ENCODE measurements at regions not wholly inside any gene's neighbourhood (a gene's known extent, or its start where the extent isn't known, plus 50 kb on each side); places are given as distances from the start of the nearest gene placed in this dataset.

- TF ChIP-seq, protein P1, sequence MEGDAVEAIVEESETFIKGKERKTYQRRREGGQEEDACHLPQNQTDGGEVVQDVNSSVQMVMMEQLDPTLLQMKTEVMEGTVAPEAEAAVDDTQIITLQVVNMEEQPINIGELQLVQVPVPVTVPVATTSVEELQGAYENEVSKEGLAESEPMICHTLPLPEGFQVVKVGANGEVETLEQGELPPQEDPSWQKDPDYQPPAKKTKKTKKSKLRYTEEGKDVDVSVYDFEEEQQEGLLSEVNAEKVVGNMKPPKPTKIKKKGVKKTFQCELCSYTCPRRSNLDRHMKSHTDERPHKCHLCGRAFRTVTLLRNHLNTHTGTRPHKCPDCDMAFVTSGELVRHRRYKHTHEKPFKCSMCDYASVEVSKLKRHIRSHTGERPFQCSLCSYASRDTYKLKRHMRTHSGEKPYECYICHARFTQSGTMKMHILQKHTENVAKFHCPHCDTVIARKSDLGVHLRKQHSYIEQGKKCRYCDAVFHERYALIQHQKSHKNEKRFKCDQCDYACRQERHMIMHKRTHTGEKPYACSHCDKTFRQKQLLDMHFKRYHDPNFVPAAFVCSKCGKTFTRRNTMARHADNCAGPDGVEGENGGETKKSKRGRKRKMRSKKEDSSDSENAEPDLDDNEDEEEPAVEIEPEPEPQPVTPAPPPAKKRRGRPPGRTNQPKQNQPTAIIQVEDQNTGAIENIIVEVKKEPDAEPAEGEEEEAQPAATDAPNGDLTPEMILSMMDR (IDR thresholded peaks at IDR 0.05), result no peak
- intact Hi-C loops (cut with DNase I, micrococcal nuclease), result no loop called here
- no peak for DNase-seq
- no peaks in the 10 kb centered on the region for H3K36me3 ChIP-seq (ENCODE audit: low read depth)
- no peak overlapping the region for H3K4me3 ChIP-seq
- ATAC-seq, result no peak
- H3K4me1 ChIP-seq (ENCODE audit: low read depth), result no peaks in the 10 kb centered on the region
- no peaks in the 10 kb centered on the region for H3K9me3 ChIP-seq
These were observed 130.8 kb upstream of the ID2 start for GRCh38 chr2:8550937-8551621.

DNA sequence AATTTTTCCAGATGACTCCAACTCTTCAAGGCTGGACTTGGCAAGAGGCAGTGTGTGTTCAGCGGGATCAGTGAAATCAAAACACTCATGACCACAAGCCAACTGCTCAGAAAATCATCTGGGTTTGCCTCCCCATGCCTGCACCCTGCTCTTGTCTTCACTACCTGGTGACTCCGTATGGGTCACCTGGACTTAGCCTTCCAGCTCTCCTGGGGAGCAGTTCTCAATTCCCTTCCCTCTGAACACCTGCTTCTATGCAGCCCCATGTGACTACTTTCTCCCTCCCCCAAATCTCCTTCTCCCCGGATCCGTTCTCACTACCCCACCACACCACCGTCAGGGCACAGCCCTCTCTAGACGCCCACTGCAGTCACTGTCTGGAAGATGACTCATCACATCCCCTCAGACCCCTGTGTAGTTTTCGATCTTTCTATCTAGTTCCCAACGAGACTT lies 130.2 kb upstream of the ID2 start:
- intact Hi-C loops (cut with DNase I, micrococcal nuclease), result no loop called here
- TF ChIP-seq, protein P1 (IDR thresholded peaks at IDR 0.05), result no peak
- no peaks in the 10 kb centered on the region for H3K36me3 ChIP-seq (ENCODE audit: low read depth)
- H3K4me3 ChIP-seq, result no peak overlapping the region
- ATAC-seq (peak; percentile 20), DNase-seq (no peak)
- no peaks in the 10 kb centered on the region for H3K9me3 ChIP-seq
- H3K4me1 ChIP-seq (ENCODE audit: low read depth), result no peaks in the 10 kb centered on the region

DNA sequence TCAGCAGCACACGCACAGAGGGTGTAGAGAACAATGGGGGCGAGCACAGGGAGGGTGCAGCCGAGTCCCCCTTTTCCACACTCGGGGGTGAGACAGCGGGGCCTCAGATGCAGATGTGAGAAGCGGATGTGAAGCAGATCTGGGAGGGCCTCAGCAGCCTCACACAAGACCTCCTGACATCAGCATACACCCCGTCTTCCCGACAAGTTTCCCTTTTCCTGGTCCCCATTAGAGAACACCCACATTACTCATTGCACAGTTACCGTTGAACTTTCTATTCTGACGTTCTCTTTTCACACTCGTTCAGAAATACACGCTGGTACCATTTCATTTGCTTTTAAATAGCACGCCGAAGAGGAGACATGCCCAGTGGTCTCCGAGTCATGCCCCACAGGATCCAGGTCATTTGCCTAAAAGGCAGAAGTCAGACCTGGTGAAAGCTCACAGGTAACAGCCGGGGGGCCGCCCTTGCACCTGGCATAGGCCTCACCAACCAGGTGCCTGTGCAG lies 129.5 kb upstream of the ID2 start:
- Histone ChIP-seq H3K4me1 (ENCODE audit: low read depth) (no peaks in the 10 kb centered on the region), H3K9me3 (no peaks in the 10 kb centered on the region), H3K36me3 (ENCODE audit: low read depth) (no peaks in the 10 kb centered on the region), H3K4me3 (no peak overlapping the region)
- TF ChIP-seq, protein P1 (IDR thresholded peaks at IDR 0.05), result no peak
- ATAC-seq, result peak; percentile 15
- intact Hi-C loops (cut with DNase I, micrococcal nuclease), result no loop called here
- no peak for DNase-seq

GRCh38 chr2:8553643-8554042 lies 128.2 kb upstream of the ID2 start:
- no peak for ATAC-seq
- intact Hi-C loops (cut with DNase I, micrococcal nuclease), result no loop called here
- H3K4me3 ChIP-seq, result no peak overlapping the region
- no peaks in the 10 kb centered on the region for H3K4me1 ChIP-seq (ENCODE audit: low read depth)
- H3K9me3 ChIP-seq, result no peaks in the 10 kb centered on the region
- TF ChIP-seq, protein P1 (IDR thresholded peaks at IDR 0.05), result no peak
- H3K36me3 ChIP-seq (ENCODE audit: low read depth), result no peaks in the 10 kb centered on the region
- no peak for DNase-seq

DNA sequence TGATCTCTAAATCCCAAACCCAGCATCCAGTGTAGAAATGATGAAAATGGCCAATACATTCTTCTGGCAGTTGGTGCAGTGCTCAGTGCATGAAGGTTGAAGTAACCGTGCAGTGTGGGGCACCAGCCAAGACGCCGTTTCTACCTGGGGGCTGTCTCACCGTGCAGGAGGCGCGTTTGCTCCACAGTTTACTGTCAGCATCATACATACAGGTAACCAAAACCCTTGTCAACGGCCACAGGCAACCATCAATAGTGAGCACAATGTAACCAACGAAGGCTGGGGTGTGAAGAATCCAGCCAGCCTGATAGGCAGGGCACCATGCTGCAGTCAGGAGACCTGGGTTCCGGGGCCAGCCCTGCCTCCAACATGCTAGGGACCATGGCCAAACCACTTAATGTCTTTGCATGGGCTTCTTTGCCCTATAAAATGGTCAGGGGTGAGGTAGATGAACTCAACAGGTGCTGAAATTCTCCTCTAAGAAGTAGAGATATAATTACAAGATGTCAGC lies 127.5 kb upstream of the ID2 start:
- DNase-seq, result no peak
- ATAC-seq, result no peak
- no peaks in the 10 kb centered on the region for H3K36me3 ChIP-seq (ENCODE audit: low read depth)
- no peaks in the 10 kb centered on the region for H3K4me1 ChIP-seq (ENCODE audit: low read depth)
- TF ChIP-seq, protein P1 (IDR thresholded peaks at IDR 0.05), result no peak
- peaks cover 4% of the 10 kb centered on the region for H3K9me3 ChIP-seq
- intact Hi-C loops (cut with DNase I, micrococcal nuclease), result no loop called here
- no peak overlapping the region for H3K4me3 ChIP-seq

All from mucosa of descending colon (tissue), 3 donors.